MM.1S (cell line): ENCODE measurements at regions not wholly inside any gene's neighbourhood (a gene's known extent, or its start where the extent isn't known, plus 50 kb on each side); places are given as distances from the start of the nearest gene placed in this dataset.

Experiments used
- DNase-seq: peaks from one replicate; pipeline ENCODE4 v3.0.0-alpha.2; 2015
- H2AFZ ChIP-seq: fragments of 300-600 bp; sonication (generic); 2 replicates; pipeline ENCODE4 v1.6.0; 2016; ENCODE audit warnings: antibody characterized with exemption, low read length
- H3F3A ChIP-seq: fragments of 300-600 bp; sonication (generic); 2 replicates; pipeline ENCODE4 v1.6.1; 2016; ENCODE audit warnings: mild to moderate bottlenecking, antibody characterized with exemption, low read length, moderate library complexity, mixed read lengths; ENCODE audit not compliant: insufficient read depth
- H3K27ac ChIP-seq: fragments of 300-600 bp; sonication (generic); 2 replicates; pipeline ENCODE4 v1.5.1; 2016; ENCODE audit warnings: mild to moderate bottlenecking, low read length
- H3K27me3 ChIP-seq: fragments of 300-600 bp; sonication (generic); replicated peaks from 2 replicates; pipeline ENCODE4 v1.6.0; 2016; ENCODE audit warnings: low read length; ENCODE audit not compliant: insufficient read depth
- H3K36me3 ChIP-seq: fragments of 300-600 bp; sonication (generic); replicated peaks from 2 replicates; pipeline ENCODE4 v1.6.1; 2016; ENCODE audit warnings: mild to moderate bottlenecking, low read length, mixed read lengths; ENCODE audit not compliant: insufficient read depth
- H3K4me1 ChIP-seq: fragments of 300-600 bp; sonication (generic); 2 replicates; pipeline ENCODE4 v1.6.1; 2016; ENCODE audit warnings: low read length, mixed read lengths
- H3K4me2 ChIP-seq: fragments of 300-600 bp; sonication (generic); 2 replicates; pipeline ENCODE4 v1.6.0; 2016; ENCODE audit warnings: low read depth, low read length
- H3K4me3 ChIP-seq: fragments of 300-600 bp; sonication (generic); 2 replicates; pipeline ENCODE4 v1.5.1; 2016; ENCODE audit warnings: low read length, mixed read lengths
- H3K79me2 ChIP-seq: fragments of 300-600 bp; sonication (generic); 2 replicates; pipeline ENCODE4 v1.6.1; 2016; ENCODE audit warnings: mixed run types, low read length, mixed read lengths
- H3K9ac ChIP-seq: fragments of 300-600 bp; sonication (generic); 2 replicates; pipeline ENCODE4 v1.6.1; 2016; ENCODE audit warnings: low read length, mixed read lengths
- H3K9me2 ChIP-seq: fragments of 300-600 bp; sonication (generic); replicated peaks from 2 replicates; pipeline ENCODE4 v1.6.1; 2016; ENCODE audit warnings: mild to moderate bottlenecking, low read length, mixed read lengths; ENCODE audit not compliant: insufficient read depth
- H3K9me3 ChIP-seq: fragments of 300-600 bp; sonication (generic); replicated peaks from 2 replicates; pipeline ENCODE4 v1.6.1; 2016; ENCODE audit warnings: mild to moderate bottlenecking, low read length, mixed read lengths; ENCODE audit not compliant: insufficient read depth
- H4K20me1 ChIP-seq: fragments of 300-600 bp; sonication (generic); 2 replicates; pipeline ENCODE4 v1.6.1; 2016; ENCODE audit warnings: mild to moderate bottlenecking, low read length, moderate library complexity, mixed read lengths; ENCODE audit not compliant: insufficient read depth
- EZH2 ChIP-seq: fragments of 300-600 bp; sonication (generic); optimal IDR thresholded peaks from 2 replicates; pipeline ENCODE3; 2017; ENCODE audit warnings: low read depth, mild to moderate bottlenecking, antibody characterized with exemption, low read length, mixed read lengths
- EZH2phosphoT487 ChIP-seq: fragments of 300-600 bp; sonication (generic); IDR thresholded peaks from 2 replicates; pipeline ENCODE4 v1.6.1; 2018; ENCODE audit warnings: antibody characterized with exemption, low read length
- TF ChIP-seq, protein P1 (sequence below): fragments of 300-600 bp; sonication (generic); IDR thresholded peaks from 2 replicates; pipeline ENCODE4 v1.5.1; 2016; ENCODE audit warnings: antibody characterized with exemption, low read length, mixed read lengths

DNA sequence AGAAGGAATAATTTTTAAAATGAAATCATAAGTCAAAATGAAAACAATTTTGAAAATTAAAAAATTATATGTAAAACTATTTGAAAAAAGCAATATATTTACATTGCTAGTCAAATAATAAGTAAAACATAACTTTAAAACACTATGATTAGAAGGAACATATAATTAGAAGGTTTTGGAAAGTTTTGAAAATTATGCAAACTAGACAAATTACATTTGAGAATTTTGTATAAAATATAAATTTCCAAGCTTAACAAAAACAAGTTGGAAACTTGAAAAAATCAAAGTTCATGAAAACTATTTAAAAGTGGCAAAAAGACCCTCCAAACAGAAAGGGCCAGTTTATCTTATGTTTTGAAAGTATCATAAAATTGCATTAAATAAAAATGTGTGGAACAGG lies 67.6 kb upstream of the TLL1 start:
- no peaks in the 10 kb centered on the region for H3K36me3 ChIP-seq
- H3K4me3 ChIP-seq, result no peak overlapping the region
- no peak overlapping the region for H3K9ac ChIP-seq
- no peak overlapping the region for H3K4me2 ChIP-seq
- no peaks in the 10 kb centered on the region for H3K27me3 ChIP-seq
- H4K20me1 ChIP-seq, result no peaks in the 10 kb centered on the region
- TF ChIP-seq EZH2 (no peak), EZH2phosphoT487 (no peak)
- TF ChIP-seq, protein P1, sequence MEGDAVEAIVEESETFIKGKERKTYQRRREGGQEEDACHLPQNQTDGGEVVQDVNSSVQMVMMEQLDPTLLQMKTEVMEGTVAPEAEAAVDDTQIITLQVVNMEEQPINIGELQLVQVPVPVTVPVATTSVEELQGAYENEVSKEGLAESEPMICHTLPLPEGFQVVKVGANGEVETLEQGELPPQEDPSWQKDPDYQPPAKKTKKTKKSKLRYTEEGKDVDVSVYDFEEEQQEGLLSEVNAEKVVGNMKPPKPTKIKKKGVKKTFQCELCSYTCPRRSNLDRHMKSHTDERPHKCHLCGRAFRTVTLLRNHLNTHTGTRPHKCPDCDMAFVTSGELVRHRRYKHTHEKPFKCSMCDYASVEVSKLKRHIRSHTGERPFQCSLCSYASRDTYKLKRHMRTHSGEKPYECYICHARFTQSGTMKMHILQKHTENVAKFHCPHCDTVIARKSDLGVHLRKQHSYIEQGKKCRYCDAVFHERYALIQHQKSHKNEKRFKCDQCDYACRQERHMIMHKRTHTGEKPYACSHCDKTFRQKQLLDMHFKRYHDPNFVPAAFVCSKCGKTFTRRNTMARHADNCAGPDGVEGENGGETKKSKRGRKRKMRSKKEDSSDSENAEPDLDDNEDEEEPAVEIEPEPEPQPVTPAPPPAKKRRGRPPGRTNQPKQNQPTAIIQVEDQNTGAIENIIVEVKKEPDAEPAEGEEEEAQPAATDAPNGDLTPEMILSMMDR, result no peak
- H3K9me3 ChIP-seq, result no peaks in the 10 kb centered on the region
- no peaks in the 10 kb centered on the region for H3K9me2 ChIP-seq
- no peaks in the 10 kb centered on the region for H3F3A ChIP-seq
- no peak overlapping the region for H2AFZ ChIP-seq
- no peaks in the 10 kb centered on the region for H3K79me2 ChIP-seq
- H3K4me1 ChIP-seq, result no peaks in the 10 kb centered on the region
- no peak overlapping the region for H3K27ac ChIP-seq
- DNase-seq, result no peak

- Histone ChIP-seq H2AFZ (no peak overlapping the region), H3K4me2 (no peak overlapping the region), H3K27ac (no peak overlapping the region), H3K9me2 (no peaks in the 10 kb centered on the region), H3K9ac (no peak overlapping the region), H3K27me3 (no peaks in the 10 kb centered on the region), H3K9me3 (no peaks in the 10 kb centered on the region), H3F3A (no peaks in the 10 kb centered on the region), H4K20me1 (no peaks in the 10 kb centered on the region), H3K4me1 (no peaks in the 10 kb centered on the region), H3K36me3 (no peaks in the 10 kb centered on the region), H3K4me3 (no peak overlapping the region), H3K79me2 (no peaks in the 10 kb centered on the region)
- no peak for DNase-seq
- TF ChIP-seq EZH2 (no peak), EZH2phosphoT487 (no peak)
- TF ChIP-seq, protein P1, result no peak
These were observed 66.4 kb upstream of the TLL1 start for GRCh38 chr4:165806613-165807012.

DNA sequence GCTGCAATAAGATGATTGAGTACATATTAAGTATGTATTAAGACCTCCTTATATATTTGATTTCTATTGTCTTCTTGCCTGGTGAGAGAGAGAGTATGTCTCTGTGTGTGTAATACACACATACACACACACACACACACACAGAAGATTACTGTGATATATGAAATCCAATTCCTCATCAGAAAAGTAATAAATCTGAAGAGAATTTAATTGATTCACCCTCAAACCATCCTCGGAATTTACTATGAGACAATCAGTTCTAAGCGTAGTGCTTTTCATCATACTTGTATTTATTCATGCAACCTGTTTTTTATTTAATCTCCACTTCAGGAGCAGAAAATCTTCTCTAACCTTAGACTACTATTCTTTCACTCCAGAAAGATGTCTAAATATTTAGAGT lies 62.3 kb upstream of the TLL1 start:
- H3K9me3 ChIP-seq, result no peaks in the 10 kb centered on the region
- no peaks in the 10 kb centered on the region for H3K9me2 ChIP-seq
- no peaks in the 10 kb centered on the region for H4K20me1 ChIP-seq
- no peaks in the 10 kb centered on the region for H3K4me1 ChIP-seq
- no peak overlapping the region for H2AFZ ChIP-seq
- no peaks in the 10 kb centered on the region for H3K27me3 ChIP-seq
- no peak overlapping the region for H3K4me2 ChIP-seq
- H3K9ac ChIP-seq, result no peak overlapping the region
- no peaks in the 10 kb centered on the region for H3F3A ChIP-seq
- TF ChIP-seq EZH2phosphoT487 (no peak), EZH2 (no peak)
- TF ChIP-seq, protein P1, result no peak
- no peak overlapping the region for H3K27ac ChIP-seq
- no peak for DNase-seq
- H3K79me2 ChIP-seq, result no peaks in the 10 kb centered on the region
- no peaks in the 10 kb centered on the region for H3K36me3 ChIP-seq
- H3K4me3 ChIP-seq, result no peak overlapping the region

DNA sequence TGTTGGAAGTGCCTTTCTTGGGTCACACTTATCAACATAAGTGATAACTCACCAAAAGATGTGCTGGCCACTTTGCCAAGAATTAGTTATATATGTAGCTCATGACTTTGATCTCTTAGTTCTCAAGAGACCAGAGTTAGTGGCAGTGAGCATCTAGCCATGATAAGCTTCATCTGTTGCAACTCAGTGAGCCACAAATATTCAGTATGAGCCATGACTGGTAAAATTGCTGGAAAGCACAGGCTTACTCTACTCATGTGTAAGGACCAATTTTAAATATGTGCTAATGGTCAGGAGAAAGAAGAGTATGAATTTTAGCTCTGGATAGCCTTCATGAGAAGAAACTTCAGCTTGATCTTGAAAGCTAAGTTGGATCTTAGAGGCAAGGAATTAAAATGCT lies 59.4 kb upstream of the TLL1 start:
- Histone ChIP-seq H4K20me1 (no peaks in the 10 kb centered on the region), H3K9me3 (no peaks in the 10 kb centered on the region), H3K9me2 (no peaks in the 10 kb centered on the region), H3K27me3 (no peaks in the 10 kb centered on the region), H3F3A (no peaks in the 10 kb centered on the region), H3K36me3 (no peaks in the 10 kb centered on the region), H3K4me1 (no peaks in the 10 kb centered on the region), H3K9ac (no peak overlapping the region), H3K4me3 (no peak overlapping the region), H3K4me2 (no peak overlapping the region), H2AFZ (no peak overlapping the region), H3K27ac (no peak overlapping the region), H3K79me2 (no peaks in the 10 kb centered on the region)
- TF ChIP-seq, protein P1, result no peak
- TF ChIP-seq EZH2phosphoT487, result no peak
- TF ChIP-seq EZH2, result no peak
- DNase-seq, result no peak
